NCI-H1048 (cell line): ENCODE measurements at regions not wholly inside any gene's neighbourhood (a gene's known extent, or its start where the extent isn't known, plus 50 kb on each side); places are given as distances from the start of the nearest gene placed in this dataset.

Experiments used
- DNase-seq: peaks from one replicate; lab custom pipeline; 2025; lab: John Stamatoyannopoulos, UW

- DNase-seq, result no peak
Observed at GRCh38 chrX:137483554-137483953, 82.4 kb upstream of the ZIC3 start.

DNA sequence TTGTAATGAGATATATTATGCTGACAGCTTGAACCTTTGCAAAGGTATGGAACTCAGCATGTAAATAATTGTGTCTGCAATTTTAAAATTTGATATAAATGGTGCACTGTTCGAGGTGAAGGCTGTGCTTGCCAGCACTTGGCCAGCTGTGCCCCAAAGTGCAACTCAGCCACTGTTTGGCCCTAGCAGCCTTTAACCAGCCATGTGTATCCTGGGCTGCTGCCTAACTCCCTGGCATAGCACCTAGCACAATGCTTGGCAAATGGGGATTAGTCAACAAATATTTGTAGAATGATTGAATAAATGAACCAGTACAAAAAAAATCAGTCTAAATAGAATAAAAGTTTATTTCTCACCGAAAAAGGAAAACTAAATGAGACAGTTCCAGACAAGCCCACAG, 83.8 kb upstream of the ZIC3 start:
- DNase-seq, result no peak

GRCh38 chrX:137479386-137479785, 86.5 kb upstream of the ZIC3 start:
- DNase-seq, result no peak

DNA sequence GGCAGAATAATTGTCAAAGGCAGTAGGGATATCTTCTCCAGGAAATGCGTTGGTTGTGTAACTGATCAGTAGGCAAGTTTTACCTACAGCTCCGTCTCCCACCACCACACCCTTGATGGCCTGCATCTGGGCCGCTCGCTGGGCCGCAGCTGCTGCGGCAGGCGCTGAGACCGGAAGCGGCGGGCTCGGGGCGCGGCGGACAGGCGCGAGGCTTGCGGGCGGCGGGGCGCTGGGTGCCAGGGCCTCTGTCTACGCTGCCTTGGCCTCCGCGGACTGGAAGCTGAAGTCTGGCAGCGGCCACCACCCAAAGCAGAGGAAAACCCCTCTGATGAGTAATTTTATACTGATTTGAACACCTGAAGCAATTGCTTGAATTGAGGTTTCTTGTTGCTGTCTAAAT, 124.2 kb upstream of the ZIC3 start:
- DNase-seq, result no peak

GRCh38 chrX:137432609-137433008, 133.3 kb upstream of the ZIC3 start:
- no peak for DNase-seq

DNA sequence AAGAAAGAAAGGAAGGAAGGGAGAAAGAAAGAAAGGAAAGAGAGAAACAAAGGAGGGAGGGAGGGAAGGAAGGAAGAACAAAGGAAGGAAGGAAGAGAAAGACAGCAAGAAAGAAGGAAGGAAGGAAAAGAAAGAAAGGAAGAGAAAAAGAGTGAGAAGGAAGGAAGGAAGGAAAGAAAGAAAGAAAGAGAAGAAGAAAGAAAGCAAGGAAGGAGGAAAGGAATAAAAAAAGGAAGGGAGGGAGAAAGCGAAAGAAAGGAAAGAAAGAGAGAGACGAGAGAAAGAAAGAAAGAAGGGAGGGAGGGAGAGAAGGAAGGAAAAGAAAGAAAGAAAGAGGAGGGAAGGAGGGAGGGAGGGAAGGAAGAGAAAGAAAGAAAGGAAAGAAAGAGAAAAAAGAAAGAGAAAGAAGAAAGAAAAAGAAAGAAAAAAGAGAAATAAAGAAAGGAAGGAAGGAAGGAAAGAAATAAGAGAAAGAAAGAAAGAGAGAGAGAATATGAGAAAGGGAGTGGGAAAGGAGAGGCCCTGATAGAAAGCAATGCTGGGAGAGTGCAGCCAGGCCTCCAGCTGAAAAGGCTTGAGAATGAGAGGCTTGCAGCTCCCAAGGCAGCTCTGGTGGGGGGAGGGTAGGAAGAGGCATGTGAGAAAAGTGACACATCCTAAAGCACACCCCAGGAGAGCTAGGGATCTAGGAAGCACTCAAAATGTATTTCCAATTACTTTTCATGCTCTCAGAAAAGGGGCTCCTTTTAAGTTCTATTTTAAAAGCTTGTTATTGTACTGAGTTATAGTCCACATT, 134.0 kb upstream of the ZIC3 start:
- no peak for DNase-seq

GRCh38 chrX:137430984-137431475, 134.9 kb upstream of the ZIC3 start:
- DNase-seq, result no peak

GRCh38 chrX:137430301-137430700, 135.6 kb upstream of the ZIC3 start:
- DNase-seq, result no peak

DNA sequence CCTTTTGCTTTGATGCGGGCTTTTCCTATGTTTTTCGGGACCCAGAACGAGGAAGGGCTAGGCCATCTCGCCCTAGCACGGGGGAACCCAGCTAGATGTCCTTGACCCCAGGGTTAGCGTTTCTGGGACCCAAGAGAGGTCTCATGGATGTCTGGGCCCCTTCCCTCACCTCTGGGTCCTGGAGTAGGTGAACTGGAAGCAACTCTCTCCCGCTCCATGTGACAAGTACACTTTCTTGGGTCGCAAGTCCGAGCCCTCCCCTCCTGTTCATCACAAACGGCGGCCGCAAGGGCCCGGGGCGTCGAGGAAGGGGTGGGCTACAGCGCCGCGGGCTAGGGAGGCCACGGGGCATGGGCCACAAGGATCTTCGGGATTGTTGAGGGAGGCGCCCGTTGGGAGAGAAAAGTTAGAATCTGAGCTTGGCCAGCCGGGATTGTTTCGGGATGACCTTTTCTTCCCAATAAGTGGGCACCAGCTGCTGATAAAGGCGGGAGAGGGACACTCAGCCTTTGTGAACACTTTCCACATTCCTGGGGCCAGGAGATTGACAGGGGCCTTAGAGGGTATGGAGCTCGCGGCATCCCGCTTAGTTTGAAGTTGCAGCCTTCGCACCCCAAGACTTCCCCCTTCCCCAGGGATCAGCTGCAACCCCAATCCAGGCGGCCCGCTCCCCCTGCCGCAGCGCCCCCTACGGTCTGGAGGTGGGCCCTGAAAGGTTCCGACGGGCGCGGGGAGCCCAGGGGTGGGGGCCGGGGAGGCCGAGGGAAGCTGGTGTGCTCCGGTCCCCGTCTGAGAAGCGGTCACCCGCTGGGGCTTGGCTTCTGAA, 136.9 kb upstream of the ZIC3 start:
- no peak for DNase-seq

- DNase-seq, result no peak
Observed at GRCh38 chrX:137428221-137428661, 137.7 kb upstream of the ZIC3 start.

GRCh38 chrX:137427816-137428215, 138.1 kb upstream of the ZIC3 start:
- DNase-seq, result no peak

GRCh38 chrX:137427426-137427778, 138.5 kb upstream of the ZIC3 start:
- no peak for DNase-seq

DNA sequence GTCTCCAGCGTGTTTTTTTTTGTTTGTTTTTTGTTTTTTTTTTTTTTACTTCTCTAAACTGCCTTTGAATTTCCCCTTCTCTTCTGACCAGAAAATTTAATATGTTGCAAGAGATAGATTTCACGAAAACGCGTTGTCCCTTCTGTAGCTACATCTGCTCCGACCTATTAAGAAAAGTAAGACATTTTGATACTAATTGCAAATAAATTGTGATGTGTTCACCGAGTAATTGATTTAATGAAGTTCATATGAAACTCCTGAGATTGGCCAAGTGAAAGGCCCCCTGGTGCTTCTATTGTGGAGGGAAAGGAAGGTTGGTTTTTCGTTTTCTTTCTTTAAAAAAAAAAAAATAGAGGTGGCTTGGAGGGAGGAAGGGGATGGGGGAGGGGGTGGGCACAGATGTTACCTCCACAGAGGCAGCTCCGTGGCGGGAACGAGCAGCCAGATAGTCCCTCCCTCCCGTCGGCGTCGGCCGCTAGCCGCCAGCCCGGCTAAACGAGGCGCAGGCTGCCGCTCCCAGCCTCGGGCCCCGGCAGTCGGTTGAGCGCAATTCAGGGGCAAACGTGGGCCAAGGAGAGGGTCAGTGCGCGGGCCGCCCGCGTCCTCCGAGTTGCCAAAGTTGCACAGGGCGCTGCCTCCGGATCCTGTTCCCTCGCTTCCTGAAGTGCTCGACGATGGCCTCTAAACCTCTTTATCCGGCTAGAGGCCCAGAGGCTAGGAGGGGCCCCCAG, 139.1 kb upstream of the ZIC3 start:
- DNase-seq, result no peak

- DNase-seq, result no peak
Observed at GRCh38 chrX:137425986-137426385, 139.9 kb upstream of the ZIC3 start.

- no peak for DNase-seq
Observed at GRCh38 chrX:137425273-137425902, 140.5 kb upstream of the ZIC3 start.

DNA sequence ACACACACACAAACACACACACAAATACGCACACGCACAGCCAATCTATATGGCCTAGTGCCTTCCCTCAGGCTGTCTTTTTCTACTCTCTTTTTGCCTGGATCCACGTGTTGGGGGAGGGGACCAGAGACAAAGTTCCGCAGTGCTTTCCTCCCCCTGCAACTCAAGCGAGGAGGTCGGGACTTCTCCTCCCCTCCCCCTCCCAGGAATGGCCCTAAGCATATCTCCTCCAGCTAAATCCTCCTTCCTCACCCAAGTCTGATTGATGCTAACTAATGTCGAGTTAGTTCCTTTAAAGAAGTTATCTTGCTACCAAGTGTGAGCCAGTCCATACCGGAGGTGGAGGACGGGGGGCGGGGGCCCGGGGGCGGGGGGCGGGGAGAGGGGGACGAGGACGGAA, 141.2 kb upstream of the ZIC3 start:
- DNase-seq, result no peak

DNA sequence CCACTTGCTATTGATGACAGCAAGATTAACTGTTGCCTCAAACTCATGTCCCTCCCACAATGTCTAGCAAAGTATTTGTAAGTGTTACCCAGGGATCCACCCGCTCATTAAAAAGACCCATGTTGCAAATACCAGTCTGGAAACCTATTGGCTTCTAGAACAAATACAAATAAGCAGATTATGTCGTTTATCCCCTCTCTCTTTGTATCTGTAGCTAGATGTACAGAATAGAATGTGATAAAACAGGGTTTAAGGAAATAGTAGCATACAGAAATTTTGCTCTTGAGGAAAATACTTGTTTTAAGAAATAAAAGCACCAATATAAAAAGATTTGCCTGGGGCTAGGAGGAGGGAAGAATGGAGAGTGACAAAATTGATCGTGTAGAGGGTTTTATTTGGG, 142.7 kb upstream of the ZIC3 start:
- DNase-seq, result no peak

DNA sequence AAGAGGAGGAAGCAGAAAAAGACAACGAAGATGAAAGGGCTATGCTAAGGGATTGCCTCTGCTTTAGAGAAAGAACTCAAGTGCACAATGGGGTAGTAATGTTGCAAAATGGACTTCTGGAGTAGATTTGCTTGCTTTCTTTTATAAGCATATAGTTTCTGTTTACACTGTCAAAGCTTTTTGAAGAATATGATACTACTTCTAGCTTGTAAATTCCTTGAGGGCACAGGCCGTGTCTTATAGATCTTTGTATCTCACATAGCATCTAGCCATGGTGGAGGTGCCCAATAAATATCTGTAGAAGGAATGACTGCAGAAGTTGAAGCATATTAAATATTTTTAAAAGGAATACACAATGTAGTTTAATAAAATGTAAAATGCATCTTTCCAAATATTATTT, 147.8 kb upstream of the ZIC3 start:
- DNase-seq, result no peak

GRCh38 chrX:137413190-137413589, 152.7 kb upstream of the ZIC3 start:
- no peak for DNase-seq

DNA sequence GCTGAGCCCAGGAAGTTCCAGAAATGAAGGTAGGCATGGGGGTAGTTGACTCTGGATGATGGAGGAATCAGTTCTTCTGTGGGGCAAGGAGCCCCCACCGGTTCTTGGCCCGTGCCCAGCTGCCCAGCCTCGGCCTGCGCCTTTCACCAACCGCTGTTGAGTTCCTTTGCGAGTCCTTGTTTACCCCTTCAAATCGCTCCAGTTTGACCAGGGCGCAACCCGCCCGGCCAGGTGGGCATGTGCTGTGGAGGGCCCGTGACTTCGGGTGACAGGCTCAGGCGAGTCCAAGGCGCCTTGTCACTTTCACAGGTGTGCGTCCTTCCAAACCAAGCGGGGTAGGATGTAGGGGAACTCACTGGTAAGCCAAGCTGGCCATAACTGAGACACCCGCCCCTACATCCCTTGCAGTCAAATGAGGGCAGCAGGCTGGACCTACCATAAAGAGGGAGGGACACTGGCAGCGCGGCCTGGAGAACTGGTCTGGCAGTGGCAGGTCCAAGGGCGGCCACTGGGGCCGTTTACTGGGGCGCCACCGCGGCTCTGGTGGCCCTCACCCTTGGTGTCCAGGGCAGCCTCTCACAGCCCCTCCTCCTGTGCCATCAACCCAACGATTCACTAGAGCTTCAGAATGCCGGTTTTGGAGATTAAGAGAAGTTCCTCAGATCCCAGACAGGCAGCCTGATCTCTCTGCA, 160.3 kb upstream of the ZIC3 start:
- DNase-seq, result no peak

- no peak for DNase-seq
Observed at GRCh38 chrX:137401092-137401491, 164.8 kb upstream of the ZIC3 start.

GRCh38 chrX:137387646-137388045, 178.3 kb upstream of the ZIC3 start:
- DNase-seq, result no peak
